ENCODE measurements at regions not wholly inside any gene's neighbourhood (a gene's known extent, or its start where the extent isn't known, plus 50 kb on each side); places are given as distances from the start of the nearest gene placed in this dataset.
A peak's percentile ranks its signal among the peaks of the same experiment; 100 is the strongest.

DNA sequence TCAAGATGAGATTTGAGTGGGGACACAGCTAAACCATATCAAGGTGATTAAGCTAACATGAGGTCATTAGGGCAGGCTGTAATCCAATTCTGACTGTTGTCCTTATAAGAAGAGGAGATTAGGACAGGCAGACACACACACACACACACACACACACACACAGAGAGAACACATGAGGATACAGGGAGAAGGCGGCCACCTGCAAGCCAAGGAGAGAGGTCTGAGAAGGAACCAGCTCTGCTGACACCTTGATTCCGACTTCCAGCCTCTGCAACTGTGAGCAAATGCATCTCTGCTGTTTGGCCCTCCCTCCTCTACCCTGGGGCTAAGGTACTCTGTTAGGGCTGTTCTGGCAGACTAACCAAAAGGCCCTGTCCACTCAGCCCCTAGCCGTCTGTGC is 112.5 kb upstream of the GSC start:
- no peak for DNase-seq

DNA sequence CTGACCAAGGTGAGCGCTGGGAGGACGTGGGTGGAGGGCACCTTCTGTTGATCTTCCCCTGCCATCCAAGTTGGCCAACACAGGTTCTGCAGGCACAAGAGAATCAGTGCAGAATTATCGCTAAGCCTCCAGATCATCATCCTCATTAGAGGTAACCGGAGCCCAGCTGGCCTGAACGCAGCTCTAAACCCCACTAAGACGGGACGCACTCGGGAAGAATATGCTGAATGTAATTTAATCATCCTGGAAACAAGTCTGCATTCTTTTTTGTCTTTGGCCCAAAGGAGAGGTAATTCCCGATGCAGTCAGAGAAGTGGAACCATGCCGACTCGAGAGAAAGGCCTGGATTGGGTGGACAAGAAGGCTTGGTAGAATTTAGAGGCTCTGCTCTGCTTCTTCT is 111.0 kb upstream of the GSC start:
- no peak for DNase-seq

DNA sequence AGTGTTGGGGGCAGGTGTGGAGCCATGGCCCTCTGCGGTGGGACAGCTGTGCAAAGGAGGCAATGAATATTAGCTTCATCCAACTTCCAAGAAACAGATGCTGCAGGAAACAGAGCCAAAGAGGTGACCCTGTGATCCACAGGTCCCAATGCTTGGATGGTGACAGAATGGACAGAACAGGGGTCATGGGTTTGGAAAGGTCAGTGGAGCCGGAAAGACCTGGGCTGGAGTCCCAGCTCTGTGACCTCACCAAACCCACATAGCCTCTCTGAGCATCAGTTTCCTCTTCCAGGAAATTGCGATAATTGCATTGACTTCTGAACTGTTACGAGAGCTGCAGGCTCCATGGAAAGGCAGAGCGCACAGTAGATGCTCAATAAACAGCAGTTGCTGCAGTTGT is 110.2 kb upstream of the GSC start:
- no peak for DNase-seq

DNA sequence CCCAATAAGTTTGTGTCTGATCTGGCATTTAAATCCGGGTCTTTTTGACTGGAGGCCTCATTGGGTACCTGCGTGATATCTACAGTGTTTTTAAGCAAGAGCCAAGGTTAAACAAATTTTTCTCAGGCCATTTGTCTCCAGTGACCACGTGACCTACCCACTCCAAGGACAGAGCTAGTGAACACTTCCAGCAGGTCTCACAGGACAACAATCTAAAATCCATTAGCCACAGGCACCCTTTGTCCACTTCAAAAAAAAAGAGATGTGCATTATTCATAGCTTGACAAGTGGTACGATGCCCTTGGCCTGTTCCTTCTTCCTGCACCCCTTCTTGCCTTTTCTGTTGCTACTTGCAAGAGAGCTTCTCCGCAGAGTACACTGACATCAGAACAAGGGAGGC is 109.6 kb upstream of the GSC start:
- no peak for DNase-seq

DNA sequence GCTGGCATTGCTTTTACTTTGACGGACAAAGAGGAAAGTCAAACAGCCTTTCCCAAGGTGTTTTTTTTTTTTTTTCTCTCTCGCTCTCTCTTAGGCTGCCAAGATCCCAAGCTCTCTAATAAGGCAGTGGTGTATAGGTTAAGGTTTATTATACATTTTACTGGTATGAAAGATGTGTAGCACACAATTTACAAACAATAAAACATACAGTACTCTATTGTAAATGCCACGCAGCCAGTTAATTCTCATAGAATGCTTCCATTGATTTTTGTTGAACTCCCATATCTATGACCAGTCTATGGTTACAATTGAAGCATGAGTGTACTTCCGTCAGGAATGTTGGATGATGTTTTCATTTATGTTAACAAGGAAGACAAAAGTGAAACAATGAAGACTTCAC is 106.4 kb upstream of the GSC start:
- no peak for DNase-seq

DNA sequence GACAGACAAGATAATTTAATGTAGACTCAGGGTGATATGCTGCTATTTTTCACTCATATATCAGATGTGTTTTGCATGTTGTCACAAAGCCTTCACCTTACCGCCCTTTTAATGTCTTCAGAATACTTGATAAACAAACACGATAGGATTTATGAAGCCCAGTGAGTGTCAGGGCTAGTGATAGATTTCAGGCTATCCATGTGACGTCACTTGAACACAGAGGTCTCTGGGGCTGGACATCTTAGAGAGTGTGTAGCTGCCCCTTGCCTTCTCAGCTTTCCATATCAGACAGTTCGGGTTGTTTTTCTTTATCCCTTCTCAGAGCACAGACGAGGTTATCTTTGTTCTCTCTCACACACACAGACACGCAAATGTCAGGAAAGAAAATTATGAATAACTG is 105.3 kb upstream of the GSC start:
- DNase-seq: no peak

DNA sequence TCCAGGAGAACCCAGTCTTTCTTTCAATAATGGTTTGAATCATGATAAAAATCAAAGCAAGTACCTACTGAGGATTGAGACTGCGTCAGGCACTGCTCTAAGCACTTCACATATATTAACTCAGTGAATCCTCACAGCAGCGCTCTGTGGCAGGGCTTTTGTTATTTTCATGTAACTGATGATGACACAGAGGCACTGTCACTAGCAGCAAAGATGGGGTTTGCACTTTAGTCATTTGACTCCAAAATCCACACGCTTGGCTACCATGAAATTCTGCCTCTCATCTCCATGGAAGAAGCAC is 98.8 kb upstream of the GSC start:
- no peak for DNase-seq

DNA sequence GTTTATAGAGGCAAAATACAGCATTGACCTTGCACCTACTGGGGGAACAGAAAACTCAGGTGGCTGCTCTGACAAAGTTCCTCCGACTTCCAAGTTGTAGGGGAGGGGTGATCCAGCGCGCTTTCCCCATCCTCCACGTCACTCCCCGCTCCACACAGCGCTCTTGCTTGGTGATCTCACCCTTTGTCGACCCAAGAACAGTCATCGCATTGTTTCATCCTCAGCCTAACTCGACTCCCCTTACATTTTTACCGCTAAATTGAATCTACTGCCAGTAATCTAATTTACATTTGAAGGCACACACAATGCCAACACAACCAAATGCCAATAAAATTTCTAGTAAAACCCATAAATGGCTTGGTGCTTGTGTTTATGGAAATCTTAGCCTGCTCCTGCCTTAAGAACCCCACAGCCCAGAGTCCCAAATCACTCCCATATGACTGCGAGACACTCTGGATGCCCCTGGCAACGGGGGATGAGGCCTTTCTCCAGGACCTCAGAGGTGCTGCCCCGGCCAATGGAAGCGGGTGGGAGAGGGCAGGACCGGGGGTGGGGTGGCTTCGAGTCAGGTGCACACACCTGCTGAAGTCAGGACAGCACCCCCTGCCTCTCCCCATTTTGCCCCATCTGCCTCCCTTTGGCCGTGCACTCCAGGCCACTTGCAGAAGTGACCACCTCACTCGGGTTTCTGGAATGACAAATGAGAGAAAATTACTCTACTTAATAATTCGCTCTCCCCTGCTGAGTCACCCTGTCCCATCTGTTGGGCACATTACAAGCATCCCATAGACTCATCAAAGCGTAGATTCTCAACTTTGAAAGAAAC is 98.2 kb upstream of the GSC start:
- no peak for DNase-seq

DNA sequence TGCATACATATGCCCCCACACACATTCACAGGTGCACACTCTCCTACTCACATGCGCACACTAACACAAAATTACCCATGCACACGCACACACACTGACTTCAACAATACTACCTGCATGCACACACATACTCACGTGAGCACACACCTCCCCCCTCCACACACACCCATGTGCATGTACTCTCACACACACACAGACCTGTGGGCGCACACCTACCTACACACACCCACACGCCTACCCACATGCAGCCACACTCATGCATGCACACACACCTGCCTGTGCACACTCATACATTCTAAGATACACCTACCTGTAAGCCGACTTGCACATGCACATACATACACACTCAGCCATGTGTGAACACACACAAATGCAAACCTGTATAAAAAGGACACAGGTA is 97.3 kb upstream of the GSC start:
- no peak for DNase-seq

DNA sequence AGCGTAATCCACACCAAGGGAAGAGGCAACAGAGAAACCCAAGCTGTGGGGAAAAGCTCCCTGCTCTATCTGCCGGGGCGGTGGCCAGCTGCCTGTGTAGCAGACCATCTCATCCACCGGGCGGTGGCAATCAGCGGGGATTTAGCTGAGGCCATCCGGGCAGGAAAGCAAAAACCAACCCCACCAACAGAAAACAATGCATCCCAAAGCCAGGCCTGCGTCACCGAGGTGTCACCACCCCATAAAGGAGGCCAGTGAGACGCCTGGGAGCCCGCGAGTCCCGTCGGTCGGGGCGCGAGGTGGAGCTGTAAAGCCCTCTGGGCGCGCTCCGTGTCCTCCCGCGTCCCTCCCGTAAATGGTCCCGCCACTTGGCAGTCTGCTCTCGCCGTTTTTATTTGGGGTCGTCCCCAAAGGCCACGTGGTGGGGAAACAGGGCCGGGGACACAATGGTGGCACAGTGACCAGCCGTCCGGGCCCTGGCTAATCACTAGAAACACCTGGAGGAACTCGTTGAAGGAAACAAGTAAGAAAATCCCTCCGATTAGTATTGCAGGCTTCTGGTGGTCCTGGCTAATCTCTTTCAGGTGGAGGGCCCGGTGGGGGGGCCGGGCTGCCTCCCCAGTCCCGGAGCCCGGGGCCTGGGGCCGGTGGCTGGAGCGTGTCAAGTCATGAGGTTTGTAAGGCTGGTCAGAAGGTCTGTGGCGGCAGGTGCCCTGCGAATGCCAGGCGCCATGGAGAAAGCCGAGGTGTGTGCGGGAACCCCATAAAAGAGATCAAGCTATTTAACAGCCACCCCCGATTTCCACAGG is 94.7 kb upstream of the GSC start:
- DNase-seq: no peak

DNA sequence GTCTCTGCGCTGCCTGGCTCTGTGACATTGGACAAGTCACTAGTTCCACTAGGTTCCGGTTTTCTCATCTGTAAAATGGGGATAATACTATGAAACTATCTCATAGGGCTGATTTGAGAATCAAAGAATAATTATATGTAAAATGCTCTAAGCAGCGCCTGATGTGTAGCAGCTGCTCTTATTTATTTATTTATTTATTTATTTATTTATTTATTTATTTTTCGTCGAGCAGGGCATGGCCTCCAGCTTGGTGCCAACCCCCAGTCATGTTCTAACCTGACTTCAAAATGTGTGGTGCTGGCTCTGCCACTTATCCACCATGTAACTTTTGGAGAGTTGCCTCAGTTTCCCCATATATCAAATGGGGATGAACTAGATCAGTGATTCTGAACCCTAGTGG is 93.5 kb upstream of the GSC start:
- DNase-seq: no peak

DNA sequence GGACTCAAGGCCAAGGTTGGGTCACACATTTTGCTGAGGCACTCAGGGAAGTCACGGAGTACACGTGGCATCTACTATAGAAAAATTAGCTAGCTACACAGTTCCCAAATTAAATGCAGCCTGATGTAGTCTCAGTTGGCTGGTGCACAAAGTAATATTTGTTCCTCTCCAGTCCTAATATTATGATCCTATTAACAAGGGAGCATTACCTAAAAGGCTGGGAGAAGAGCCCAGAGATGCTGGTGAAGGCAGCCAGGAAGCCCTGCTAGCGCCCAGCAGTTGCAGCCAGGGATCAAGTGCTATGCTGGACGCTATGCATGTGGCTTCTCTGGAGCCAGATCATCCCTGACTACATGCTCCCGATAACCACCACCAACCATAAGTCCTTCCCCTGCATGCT is 88.0 kb upstream of the GSC start:
- DNase-seq: no peak

DNA sequence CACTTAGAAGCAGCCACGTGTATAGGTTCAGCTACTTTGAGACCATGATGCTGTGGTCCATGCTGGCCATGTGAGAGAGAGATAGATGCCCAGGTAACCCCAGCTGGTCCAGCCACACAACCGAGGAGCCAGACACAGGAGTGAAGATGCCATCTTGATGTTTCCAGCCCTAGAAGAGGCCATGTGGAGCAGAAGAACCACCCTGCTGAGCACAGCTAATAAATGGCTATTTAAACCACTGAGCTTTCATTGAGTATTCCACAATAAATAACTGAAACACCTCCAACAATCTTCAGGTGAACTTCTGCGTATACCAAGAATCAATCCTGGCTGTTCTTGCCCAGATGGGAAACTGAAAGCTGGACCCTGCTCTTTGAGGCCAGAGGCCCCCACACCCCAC is 84.0 kb upstream of the GSC start:
- no peak for DNase-seq

DNA sequence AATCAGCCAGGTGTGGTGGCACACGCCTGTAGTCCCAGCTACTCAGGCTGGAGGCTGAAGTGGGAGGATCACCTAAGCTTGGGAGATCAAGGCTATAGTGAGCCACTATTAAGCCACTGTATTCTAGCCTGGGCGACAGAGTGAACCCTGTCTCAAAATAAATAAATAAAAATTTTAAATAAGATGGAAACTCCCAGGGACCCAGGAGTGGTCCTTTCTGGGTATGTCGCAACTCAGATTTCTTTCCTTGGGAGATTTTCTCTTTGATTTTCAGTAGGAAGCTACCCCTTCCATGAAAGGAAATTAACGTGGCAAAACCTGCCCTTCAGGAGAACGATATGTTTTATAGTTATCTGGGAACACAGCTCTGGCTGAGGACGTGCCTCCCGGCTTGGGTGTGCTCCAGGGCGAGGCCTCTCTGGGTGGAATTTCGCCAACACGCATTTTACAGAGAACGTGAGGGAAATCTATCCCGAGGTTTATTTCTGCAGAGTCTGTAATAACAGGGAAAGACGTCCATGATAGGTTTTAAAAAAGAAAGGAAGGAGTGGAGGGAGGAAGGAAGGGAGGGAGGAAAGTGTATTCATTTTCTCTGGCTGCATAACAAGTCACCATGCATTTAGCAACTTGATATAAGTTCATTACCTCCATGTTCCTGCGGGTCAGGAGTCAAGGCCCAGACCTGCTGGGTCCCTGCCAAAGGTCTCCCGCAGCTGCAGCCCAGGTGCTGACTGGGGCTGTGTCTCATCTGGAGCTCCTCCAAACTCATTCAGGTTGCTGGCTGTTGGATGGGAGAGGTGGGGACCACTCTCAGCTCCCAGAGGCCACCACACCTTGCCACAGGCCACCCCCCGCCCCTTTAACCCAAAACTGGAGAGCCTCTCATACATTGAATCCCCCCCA is 80.6 kb upstream of the GSC start:
- peak; percentile 15 for DNase-seq

DNA sequence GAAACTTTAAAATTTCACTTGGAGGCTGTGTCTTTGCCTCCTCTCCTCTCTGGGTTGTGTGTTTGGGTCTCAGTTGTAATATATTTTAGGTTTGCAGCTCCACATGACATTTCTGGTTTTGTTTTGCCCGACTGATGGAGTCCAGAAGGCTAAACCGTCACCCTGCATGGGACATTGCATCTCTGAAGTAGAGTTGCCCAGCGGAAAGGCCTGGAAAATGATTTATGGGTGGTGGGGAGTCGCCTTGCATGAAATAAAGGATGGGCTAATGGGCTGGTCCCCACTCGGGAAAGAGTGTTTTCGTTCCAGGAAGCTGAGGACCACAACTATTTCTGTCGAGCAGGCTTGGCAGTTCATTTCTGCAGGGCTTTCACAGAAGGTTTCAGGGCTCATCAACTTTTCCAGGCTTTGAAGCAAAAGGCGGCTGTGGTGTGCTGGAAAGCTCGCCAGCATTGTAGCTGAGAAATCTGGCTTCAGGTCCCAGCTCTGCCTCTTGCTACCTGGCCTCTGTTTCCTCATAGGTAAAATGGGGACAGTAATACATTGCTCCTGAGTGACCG is 74.8 kb upstream of the GSC start:
- no peak for DNase-seq

DNA sequence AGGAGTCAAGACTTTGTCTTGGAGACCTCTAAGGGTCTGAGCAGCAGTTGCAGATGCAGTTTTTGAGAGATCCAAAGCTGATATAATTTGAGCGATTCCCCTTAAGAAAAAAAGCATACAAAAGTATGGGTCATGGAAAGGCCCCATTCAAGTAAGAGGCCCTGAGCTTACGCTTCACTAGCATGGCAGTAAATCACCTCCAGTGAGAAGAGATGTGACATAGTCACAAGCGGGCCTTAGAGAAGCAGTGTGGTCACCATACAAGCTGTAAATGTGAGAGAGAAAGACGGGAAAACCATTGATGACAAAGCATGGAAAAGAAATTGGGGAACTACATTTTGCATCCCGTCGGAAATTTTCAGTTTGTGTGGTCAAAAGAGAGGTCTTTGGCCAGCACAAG is 70.6 kb upstream of the GSC start:
- no peak for DNase-seq

DNA sequence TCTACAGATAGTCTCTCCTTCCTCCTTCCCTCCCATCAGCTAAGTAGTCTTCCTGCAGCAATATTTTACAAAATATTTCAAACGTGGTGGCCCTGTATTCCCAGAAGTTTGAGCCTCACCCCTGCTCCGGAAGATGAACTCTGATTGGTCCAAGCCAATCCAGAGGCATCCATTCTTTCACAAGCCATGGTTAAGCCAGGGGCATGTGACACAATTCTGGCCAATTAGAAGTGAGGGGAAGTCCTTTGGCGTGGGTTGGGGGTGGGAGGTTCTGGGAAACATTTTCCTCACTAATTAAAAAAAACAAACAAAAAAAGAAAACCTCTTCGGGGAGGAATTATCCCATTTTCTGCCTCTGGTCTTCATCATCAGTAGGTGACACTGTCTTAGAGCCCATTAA is 69.4 kb upstream of the GSC start:
- DNase-seq: no peak

DNA sequence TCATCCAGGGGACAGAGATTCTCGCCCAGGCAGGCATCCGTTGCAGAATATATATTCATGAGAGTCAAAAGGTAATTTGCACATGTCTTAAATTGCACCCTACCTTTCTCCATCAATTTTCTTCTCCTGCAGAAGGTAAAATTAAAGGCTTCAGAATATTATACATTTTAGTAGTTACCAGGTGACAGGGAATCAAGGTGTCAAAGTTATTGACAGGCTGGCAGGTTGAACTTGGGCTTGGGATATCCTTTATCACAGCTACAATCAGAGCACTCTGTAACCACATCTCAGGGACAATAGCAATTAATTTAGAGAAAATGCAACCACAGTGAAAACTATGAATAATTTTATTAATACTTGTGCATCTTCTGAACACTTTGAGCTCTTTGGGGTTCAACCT is 66.9 kb upstream of the GSC start:
- DNase-seq: no peak

DNA sequence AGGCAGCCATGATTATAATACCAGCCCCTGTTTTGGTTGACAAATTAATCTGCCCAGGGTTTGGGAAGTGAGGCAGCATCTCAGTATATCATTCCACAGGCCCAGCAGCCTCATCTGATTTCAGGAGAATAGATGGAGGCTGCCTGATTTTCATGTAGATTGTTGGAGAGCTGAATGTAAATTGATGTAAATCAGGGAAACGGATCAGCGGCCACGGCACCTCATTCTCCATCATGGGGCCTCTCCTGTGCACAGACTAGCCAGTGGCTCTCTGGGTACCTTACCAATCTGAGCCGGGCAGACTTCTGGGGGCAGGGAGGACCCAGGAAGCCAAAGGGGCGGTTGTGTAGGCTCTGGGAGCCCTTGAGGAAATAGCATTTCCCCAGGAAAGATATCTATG is 63.7 kb upstream of the GSC start:
- DNase-seq: no peak

DNA sequence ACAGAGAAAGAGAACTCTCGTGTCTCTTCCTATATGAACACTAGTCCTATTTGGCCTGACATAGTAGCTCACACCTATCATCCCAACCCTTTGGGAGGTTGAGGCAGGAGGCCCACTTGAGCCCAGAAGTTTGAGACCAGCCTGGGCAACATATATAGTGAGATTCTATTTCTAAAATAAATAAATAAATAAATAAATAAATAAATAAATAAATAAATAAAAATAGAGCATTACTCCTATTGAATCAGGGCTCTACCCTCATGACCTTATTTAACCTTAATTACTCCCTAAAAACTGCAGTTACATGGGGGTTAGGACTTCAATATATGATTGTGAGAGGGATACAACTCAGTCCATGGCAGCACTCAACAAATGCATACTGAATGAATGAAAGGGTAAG is 61.2 kb upstream of the GSC start:
- DNase-seq: no peak

DNA sequence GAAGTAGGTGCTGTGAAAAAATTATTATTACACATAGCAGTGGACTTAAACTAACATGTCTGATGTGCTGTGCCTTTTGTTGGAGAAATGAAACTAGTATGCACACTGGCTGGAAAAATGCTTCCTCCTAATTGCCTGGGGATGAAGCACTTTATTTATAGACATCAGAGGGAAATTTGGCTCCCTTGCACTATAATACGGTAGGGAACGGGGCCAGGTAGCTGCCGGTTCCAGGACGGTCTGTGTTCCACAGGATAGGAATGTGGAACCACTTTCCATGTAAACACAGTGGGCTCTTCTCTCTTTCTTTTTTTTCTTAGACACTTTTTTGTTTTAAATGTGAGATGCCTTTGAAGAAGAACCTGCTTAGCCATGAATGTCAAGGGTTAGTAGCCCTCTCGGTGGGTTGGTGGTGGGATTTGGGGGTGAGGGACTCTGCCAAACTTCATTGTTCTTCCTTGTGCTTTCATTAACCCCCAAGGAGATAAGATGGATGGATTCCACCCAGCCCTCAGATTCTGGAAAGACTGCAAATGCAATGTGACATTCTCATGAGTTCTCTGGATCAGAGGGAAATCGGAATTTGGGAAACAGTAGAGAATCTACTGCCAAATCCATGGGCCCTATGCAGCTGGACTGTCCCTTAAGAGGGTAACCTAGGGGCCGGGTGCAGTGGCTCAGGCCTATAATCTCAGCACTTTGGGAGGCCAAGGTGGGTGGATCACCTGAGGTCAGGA is 58.0 kb upstream of the GSC start:
- DNase-seq: no peak

DNA sequence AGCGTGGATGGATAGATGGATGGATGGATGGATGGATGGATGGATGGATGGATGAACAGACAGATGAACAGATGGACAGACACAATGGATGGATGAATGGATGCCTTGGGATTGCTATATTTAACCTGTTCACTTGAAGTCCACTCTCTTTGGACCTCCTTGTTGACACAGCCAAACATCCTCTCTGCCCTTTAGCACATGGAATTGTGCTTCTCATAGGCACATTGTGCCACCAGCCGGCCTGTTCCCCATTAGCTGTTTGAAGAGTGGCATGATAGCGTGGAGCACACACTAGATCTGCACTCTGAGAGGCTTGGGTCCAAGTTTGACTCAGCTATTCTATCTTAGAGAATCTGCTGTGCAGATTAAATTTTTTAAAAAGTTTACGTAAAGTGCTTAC is 56.9 kb upstream of the GSC start:
- no peak for DNase-seq

Measured in NCI-H2029 (cell line).